ENCODE measurements at regions not wholly inside any gene's neighbourhood (a gene's known extent, or its start where the extent isn't known, plus 50 kb on each side); places are given as distances from the start of the nearest gene placed in this dataset.

GRCh38 chr3:135310317-135310716 lies 515.3 kb downstream of the EPHB1 start:
- no peak for DNase-seq

GRCh38 chr3:135311699-135312098 lies 516.6 kb downstream of the EPHB1 start:
- no peak for DNase-seq

- DNase-seq: no peak
These were observed 519.2 kb downstream of the EPHB1 start for GRCh38 chr3:135314237-135314636.

GRCh38 chr3:135324301-135324700 lies 529.2 kb downstream of the EPHB1 start:
- no peak for DNase-seq

- DNase-seq: no peak
These were observed 530.0 kb downstream of the EPHB1 start for GRCh38 chr3:135325096-135325495.

GRCh38 chr3:135325726-135326235 lies 530.7 kb downstream of the EPHB1 start:
- no peak for DNase-seq

- DNase-seq: no peak
These were observed 531.8 kb downstream of the EPHB1 start for GRCh38 chr3:135326851-135327250.

GRCh38 chr3:135328036-135328435 lies 533.0 kb downstream of the EPHB1 start:
- DNase-seq: no peak

- no peak for DNase-seq
These were observed 534.4 kb downstream of the EPHB1 start for GRCh38 chr3:135329479-135329878.

GRCh38 chr3:135337192-135337591 lies 542.1 kb downstream of the EPHB1 start:
- no peak for DNase-seq

GRCh38 chr3:135348690-135349089 lies 553.6 kb downstream of the EPHB1 start:
- no peak for DNase-seq

GRCh38 chr3:135349254-135349948 lies 554.3 kb downstream of the EPHB1 start:
- DNase-seq: no peak

- no peak for DNase-seq
These were observed 557.2 kb downstream of the EPHB1 start for GRCh38 chr3:135352213-135352612.

- DNase-seq: no peak
These were observed 567.8 kb downstream of the EPHB1 start for GRCh38 chr3:135362889-135363288.

- no peak for DNase-seq
These were observed 569.6 kb downstream of the EPHB1 start for GRCh38 chr3:135364676-135365075.

- DNase-seq: no peak
These were observed 571.8 kb downstream of the EPHB1 start for GRCh38 chr3:135366816-135367215.

- no peak for DNase-seq
These were observed 573.3 kb downstream of the EPHB1 start for GRCh38 chr3:135368316-135368715.

GRCh38 chr3:135368781-135369180 lies 573.7 kb downstream of the EPHB1 start:
- no peak for DNase-seq

- no peak for DNase-seq
These were observed 579.5 kb downstream of the EPHB1 start for GRCh38 chr3:135374571-135374970.

- DNase-seq: no peak
These were observed 583.3 kb upstream of the PPP2R3A start for GRCh38 chr3:135382188-135382587.

GRCh38 chr3:135382621-135383020 lies 582.9 kb upstream of the PPP2R3A start:
- DNase-seq: no peak

GRCh38 chr3:135383301-135383700 lies 582.2 kb upstream of the PPP2R3A start:
- no peak for DNase-seq

- DNase-seq: no peak
These were observed 573.4 kb upstream of the PPP2R3A start for GRCh38 chr3:135392151-135392550.

GRCh38 chr3:135393159-135393558 lies 572.4 kb upstream of the PPP2R3A start:
- DNase-seq: no peak

GRCh38 chr3:135393898-135394525 lies 571.5 kb upstream of the PPP2R3A start:
- DNase-seq: no peak

All from fibroblast of upper back skin (primary cell).